CD4-positive, CD25-positive, alpha-beta regulatory T cell (primary cell): ENCODE measurements at regions not wholly inside any gene's neighbourhood (a gene's known extent, or its start where the extent isn't known, plus 50 kb on each side); places are given as distances from the start of the nearest gene placed in this dataset.

ENCODE experiments used
- ATAC-seq, 2 donors: fragments of 150-1000 bp; cut with Tn5 transposase; one replicate each; pipeline ENCODE4 v1.10.0; 2021; ENCODE audit warnings: low read depth in 2 of 2, moderate number of reproducible peaks in 2 of 2, moderate library complexity in 1 of 2
- DNase-seq, 3 donors: peaks; one replicate each; pipeline versions ENCODE4 v3.0.0 to v3.0.0-alpha.2; 2012 to 2022; ENCODE audit warnings: mixed read lengths in 1 of 3
- H3K27ac ChIP-seq: one replicate; pipeline ENCODE4 v1.7.0; 2013; ENCODE audit warnings: mild to moderate bottlenecking, low read length; ENCODE audit not compliant: insufficient read depth, poor library complexity, severe bottlenecking
- H3K27me3 ChIP-seq: one replicate; pipeline ENCODE4 v1.7.0; 2013; ENCODE audit warnings: low read length; ENCODE audit not compliant: control insufficient read depth, insufficient read depth
- H3K36me3 ChIP-seq: one replicate; pipeline ENCODE4 v1.7.0; 2013; ENCODE audit warnings: mild to moderate bottlenecking, low read length, moderate library complexity; ENCODE audit not compliant: control insufficient read depth, insufficient read depth
- H3K4me1 ChIP-seq: 2 replicates; pipeline ENCODE4 v1.7.0; 2013; ENCODE audit warnings: mild to moderate bottlenecking, low read length; ENCODE audit not compliant: insufficient read depth, control insufficient read depth, poor library complexity, severe bottlenecking
- H3K4me3 ChIP-seq: one replicate; pipeline ENCODE4 v1.7.0; 2013; ENCODE audit warnings: low read depth, mild to moderate bottlenecking, low read length, moderate library complexity
- H3K9me3 ChIP-seq, 2 experiments: 1 replicate in 1 of 2; 2 replicates in 1 of 2; pipeline ENCODE4 v1.7.0; 2013; ENCODE audit warnings: low read length in 2 of 2, mild to moderate bottlenecking in 1 of 2, moderate library complexity in 1 of 2; ENCODE audit not compliant: control insufficient read depth in 2 of 2
- H3K27ac Mint-ChIP-seq, 3 donors: one replicate each; pipeline ENCODE4 v1.8.0; 2020 to 2022; ENCODE audit warnings: mild to moderate bottlenecking in 3 of 3, mixed read lengths in 3 of 3, moderate library complexity in 2 of 3
- H3K27me3 Mint-ChIP-seq: one replicate; pipeline ENCODE4 v1.8.0; 2022; ENCODE audit warnings: mild to moderate bottlenecking, mixed read lengths
- H3K36me3 Mint-ChIP-seq: one replicate; pipeline ENCODE4 v1.8.0; 2020; ENCODE audit warnings: mixed read lengths
- H3K4me1 Mint-ChIP-seq, 4 donors: one replicate each; pipeline ENCODE4 v1.8.0; 2020 to 2022; ENCODE audit warnings: mixed read lengths in 4 of 4, mild to moderate bottlenecking in 1 of 4
- H3K4me3 Mint-ChIP-seq, 4 donors: one replicate each; pipeline ENCODE4 v1.8.0; 2020 to 2022; ENCODE audit warnings: mild to moderate bottlenecking in 4 of 4, mixed read lengths in 4 of 4, moderate library complexity in 3 of 4
- H3K9me3 Mint-ChIP-seq, 7 donors: one replicate each; pipeline ENCODE4 v1.8.0; 2020 to 2022; ENCODE audit warnings: mixed read lengths in 7 of 7, mild to moderate bottlenecking in 3 of 7, moderate library complexity in 2 of 7

GRCh38 chr2:209091056-209091455 is 332.8 kb upstream of the MAP2 start:
- ATAC-seq = no peak
- no peaks in the 10 kb centered on the region for H3K27me3 Mint-ChIP-seq
- H3K4me3 Mint-ChIP-seq = no peak overlapping the region
- H3K4me3 ChIP-seq = no peak overlapping the region
- H3K36me3 Mint-ChIP-seq = no peaks in the 10 kb centered on the region
- no peak overlapping the region for H3K27ac Mint-ChIP-seq
- H3K4me1 ChIP-seq = no peaks in the 10 kb centered on the region
- H3K27ac ChIP-seq = no peak overlapping the region
- H3K36me3 ChIP-seq = no peaks in the 10 kb centered on the region
- no peaks in the 10 kb centered on the region for H3K4me1 Mint-ChIP-seq
- no peak for DNase-seq
- H3K9me3 ChIP-seq = no peaks in the 10 kb centered on the region
- H3K27me3 ChIP-seq = no peaks in the 10 kb centered on the region
- peaks cover 0 to 11% (median under 1%) of the 10 kb centered on the region in 7 donors for H3K9me3 Mint-ChIP-seq

DNA sequence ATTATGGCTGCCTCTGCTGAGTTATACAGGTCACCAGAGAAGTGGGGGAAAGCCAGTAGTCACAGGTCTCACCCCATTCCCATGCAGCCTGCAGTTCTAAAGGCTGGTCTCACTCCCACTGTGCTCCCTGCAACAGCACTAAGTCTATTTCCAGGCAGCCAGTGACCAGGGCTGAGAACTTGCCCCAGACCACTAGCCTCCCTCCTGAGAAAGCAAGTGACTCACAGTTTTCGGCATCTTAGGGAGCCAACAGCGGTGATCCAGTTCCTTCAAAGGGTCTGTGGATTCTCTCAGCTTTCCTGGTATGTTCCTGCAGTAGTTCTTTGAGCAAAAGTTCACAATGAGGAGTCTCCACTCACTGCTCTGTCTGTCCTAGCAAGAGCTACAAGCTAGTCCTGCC is 329.6 kb upstream of the MAP2 start:
- Mint-ChIP-seq H3K27ac (no peak overlapping the region), H3K4me1 (no peaks in the 10 kb centered on the region), H3K27me3 (no peaks in the 10 kb centered on the region), H3K4me3 (no peak overlapping the region), H3K36me3 (no peaks in the 10 kb centered on the region), H3K9me3 (peaks cover 0 to 13% (median 5%) of the 10 kb centered on the region in 7 donors)
- Histone ChIP-seq H3K4me3 (no peak overlapping the region), H3K36me3 (no peaks in the 10 kb centered on the region), H3K4me1 (no peaks in the 10 kb centered on the region), H3K9me3 (no peaks in the 10 kb centered on the region), H3K27me3 (no peaks in the 10 kb centered on the region), H3K27ac (no peak overlapping the region)
- ATAC-seq (no peak), DNase-seq (no peak)

- no peaks in the 10 kb centered on the region for H3K27me3 ChIP-seq
- no peak overlapping the region for H3K27ac ChIP-seq
- Mint-ChIP-seq H3K36me3 (no peaks in the 10 kb centered on the region), H3K4me3 (no peak overlapping the region), H3K9me3 (peaks cover 0 to 13% (median 4%) of the 10 kb centered on the region in 7 donors), H3K27ac (no peak overlapping the region), H3K27me3 (no peaks in the 10 kb centered on the region), H3K4me1 (no peaks in the 10 kb centered on the region)
- H3K4me3 ChIP-seq = no peak overlapping the region
- ATAC-seq = no peak
- no peaks in the 10 kb centered on the region for H3K36me3 ChIP-seq
- no peaks in the 10 kb centered on the region for H3K9me3 ChIP-seq
- no peak for DNase-seq
- H3K4me1 ChIP-seq = no peaks in the 10 kb centered on the region
Measured at GRCh38 chr2:209095432-209095831, 328.4 kb upstream of the MAP2 start.

DNA sequence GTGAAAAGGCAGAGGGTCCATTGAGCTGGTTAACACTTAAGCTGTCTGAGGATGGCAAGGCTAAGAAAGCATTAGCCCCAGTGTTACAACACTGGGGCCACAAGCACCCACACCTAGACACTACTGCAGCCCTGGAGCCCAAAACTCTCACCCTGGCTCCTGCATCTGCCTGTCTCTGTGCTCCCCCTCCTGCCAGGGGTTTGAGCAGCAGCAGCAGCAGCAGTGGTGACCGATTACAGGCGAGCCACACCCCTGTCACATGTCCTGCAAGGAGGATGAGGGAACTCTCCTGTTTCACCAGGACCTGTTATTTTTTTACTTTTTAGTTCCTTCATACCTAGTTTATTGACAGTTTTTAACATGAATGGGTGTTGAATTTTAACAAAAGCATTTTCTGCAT is 326.7 kb upstream of the MAP2 start:
- H3K27me3 Mint-ChIP-seq = no peaks in the 10 kb centered on the region
- Histone ChIP-seq H3K36me3 (no peaks in the 10 kb centered on the region), H3K4me1 (no peaks in the 10 kb centered on the region), H3K4me3 (no peak overlapping the region), H3K27me3 (no peaks in the 10 kb centered on the region), H3K27ac (no peak overlapping the region), H3K9me3 (no peaks in the 10 kb centered on the region)
- no peaks in the 10 kb centered on the region for H3K36me3 Mint-ChIP-seq
- peaks cover 0 to 13% (median 9%) of the 10 kb centered on the region in 7 donors for H3K9me3 Mint-ChIP-seq
- no peaks in the 10 kb centered on the region for H3K4me1 Mint-ChIP-seq
- H3K27ac Mint-ChIP-seq = no peak overlapping the region
- DNase-seq = no peak
- ATAC-seq = no peak
- no peak overlapping the region for H3K4me3 Mint-ChIP-seq

DNA sequence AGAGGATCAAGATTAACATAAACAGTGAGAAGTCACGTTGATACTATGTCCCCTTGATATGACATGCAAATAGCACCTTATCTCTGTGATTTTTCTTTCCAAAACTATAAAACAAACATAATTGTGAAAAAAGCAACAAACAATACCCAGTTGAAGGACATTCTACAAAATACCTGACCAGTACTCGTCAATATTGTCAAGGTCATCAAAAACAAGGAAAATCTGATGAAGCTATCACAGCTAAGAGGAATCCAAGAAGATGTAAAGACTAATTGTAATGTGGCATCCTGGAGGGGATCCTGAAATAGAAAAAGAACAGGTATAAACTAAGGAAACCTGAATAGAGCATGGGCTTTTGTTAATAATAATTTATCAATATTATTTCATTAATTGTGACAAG is 321.5 kb upstream of the MAP2 start:
- ATAC-seq (no peak), DNase-seq (no peak)
- Histone ChIP-seq H3K4me1 (no peaks in the 10 kb centered on the region), H3K27me3 (no peaks in the 10 kb centered on the region), H3K36me3 (no peaks in the 10 kb centered on the region), H3K9me3 (no peaks in the 10 kb centered on the region), H3K27ac (no peak overlapping the region), H3K4me3 (no peak overlapping the region)
- no peaks in the 10 kb centered on the region for H3K4me1 Mint-ChIP-seq
- no peak overlapping the region for H3K4me3 Mint-ChIP-seq
- no peak overlapping the region for H3K27ac Mint-ChIP-seq
- H3K9me3 Mint-ChIP-seq = peaks cover 4 to 23% (median 9%) of the 10 kb centered on the region in 7 donors
- H3K27me3 Mint-ChIP-seq = no peaks in the 10 kb centered on the region
- H3K36me3 Mint-ChIP-seq = no peaks in the 10 kb centered on the region

DNA sequence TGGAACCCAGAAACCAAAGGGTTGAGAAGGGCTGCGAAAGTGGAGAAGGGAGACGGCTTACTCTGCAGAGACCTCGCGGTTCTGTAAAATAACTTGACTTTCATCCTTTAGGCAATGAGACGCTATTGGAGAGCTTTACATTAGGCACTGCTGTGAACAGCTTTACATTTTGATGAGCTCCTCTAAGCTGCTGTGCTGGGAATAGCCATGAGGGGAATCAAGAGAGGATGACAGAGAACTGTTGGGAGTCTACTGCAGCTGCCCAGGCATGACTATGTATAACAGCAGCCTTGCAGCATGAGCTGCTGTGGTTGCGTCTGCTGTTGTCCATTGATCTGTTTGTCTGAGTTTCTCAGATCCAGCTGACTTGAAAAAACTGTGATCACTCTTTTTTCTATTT is 310.8 kb upstream of the MAP2 start:
- peaks cover 0 to 4% (median 0%) of the 10 kb centered on the region in 7 donors for H3K9me3 Mint-ChIP-seq
- Histone ChIP-seq H3K27ac (no peak overlapping the region), H3K4me1 (no peaks in the 10 kb centered on the region), H3K4me3 (no peak overlapping the region), H3K9me3 (no peaks in the 10 kb centered on the region), H3K36me3 (no peaks in the 10 kb centered on the region), H3K27me3 (no peaks in the 10 kb centered on the region)
- no peaks in the 10 kb centered on the region for H3K4me1 Mint-ChIP-seq
- no peak overlapping the region for H3K4me3 Mint-ChIP-seq
- ATAC-seq (no peak), DNase-seq (no peak)
- H3K27me3 Mint-ChIP-seq = no peaks in the 10 kb centered on the region
- H3K36me3 Mint-ChIP-seq = no peaks in the 10 kb centered on the region
- no peak overlapping the region for H3K27ac Mint-ChIP-seq

- no peak for DNase-seq
- Mint-ChIP-seq H3K27me3 (no peaks in the 10 kb centered on the region), H3K36me3 (no peaks in the 10 kb centered on the region), H3K9me3 (peaks cover 0 to 8% (median 1%) of the 10 kb centered on the region in 7 donors), H3K27ac (no peak overlapping the region), H3K4me1 (no peaks in the 10 kb centered on the region), H3K4me3 (no peak overlapping the region)
- Histone ChIP-seq H3K27me3 (no peaks in the 10 kb centered on the region), H3K4me1 (no peaks in the 10 kb centered on the region), H3K27ac (no peak overlapping the region), H3K4me3 (no peak overlapping the region), H3K9me3 (no peaks in the 10 kb centered on the region), H3K36me3 (no peaks in the 10 kb centered on the region)
- no peak for ATAC-seq
Measured at GRCh38 chr2:209114588-209115240, 309.1 kb upstream of the MAP2 start.

DNA sequence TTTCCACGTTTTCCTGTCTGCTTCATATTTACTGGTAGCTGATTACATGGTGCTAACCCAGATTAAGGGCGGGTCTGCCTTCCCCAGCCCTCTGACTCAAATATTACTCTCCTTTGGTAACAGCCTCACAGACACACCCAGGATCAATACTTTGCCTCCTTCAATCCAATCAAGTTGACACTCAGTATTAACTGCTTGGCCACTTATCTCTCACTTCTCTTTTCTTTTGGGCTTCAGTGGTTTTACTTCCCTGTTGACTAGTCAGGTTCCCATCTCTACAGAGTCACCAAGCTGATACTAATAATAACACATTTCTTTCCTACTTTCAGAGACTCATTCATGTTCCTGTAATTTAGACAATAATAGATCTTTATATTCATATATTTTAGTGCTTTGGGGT is 302.2 kb upstream of the MAP2 start:
- no peaks in the 10 kb centered on the region for H3K4me1 ChIP-seq
- no peak overlapping the region for H3K27ac Mint-ChIP-seq
- H3K4me1 Mint-ChIP-seq = no peaks in the 10 kb centered on the region

More for the DNA sequence above, 302.2 kb upstream of the MAP2 start:
- no peak overlapping the region for H3K27ac ChIP-seq
- no peaks in the 10 kb centered on the region for H3K36me3 ChIP-seq
- no peak overlapping the region for H3K4me3 ChIP-seq
- no peaks in the 10 kb centered on the region for H3K27me3 ChIP-seq
- no peak for ATAC-seq
- peaks cover 1 to 18% (median 3%) of the 10 kb centered on the region in 7 donors for H3K9me3 Mint-ChIP-seq
- no peaks in the 10 kb centered on the region for H3K27me3 Mint-ChIP-seq
- no peaks in the 10 kb centered on the region for H3K9me3 ChIP-seq
- no peak overlapping the region for H3K4me3 Mint-ChIP-seq
- no peaks in the 10 kb centered on the region for H3K36me3 Mint-ChIP-seq
- no peak for DNase-seq
